Tibial nerve (tissue), 4 donors: ENCODE measurements at regions not wholly inside any gene's neighbourhood (a gene's known extent, or its start where the extent isn't known, plus 50 kb on each side); places are given as distances from the start of the nearest gene placed in this dataset.
"Not testable (repeated sequence)": the region's sequence is repeated elsewhere in the genome, so short reads cannot be mapped to it uniquely, and the experiment has no call there.

ENCODE experiments used
- DNase-seq, 2 donors: peaks; one replicate each; pipeline ENCODE4 v3.0.0-alpha.2; 2019; ENCODE audit warnings: low spot score in 2 of 2
- H3K27ac ChIP-seq, 4 donors: fragments of 200-600 bp; sonication (generic) in 3 of 4; one replicate each; pipeline ENCODE4 v1.5.1; 2017 to 2019; ENCODE audit warnings: mild to moderate bottlenecking in 1 of 4
- H3K27me3 ChIP-seq, 2 donors: fragments of 200-600 bp; sonication (generic) in 1 of 2; one replicate each; pipeline versions ENCODE4 v1.5.1 to v1.6.0; 2017 to 2019
- H3K36me3 ChIP-seq, 3 donors: fragments of 200-600 bp; sonication (generic); one replicate each; pipeline ENCODE4 v1.5.1; 2018 to 2019
- H3K4me1 ChIP-seq, 4 donors: fragments of 200-600 bp; sonication (generic) in 3 of 4; one replicate each; pipeline ENCODE4 v1.5.1; 2017 to 2019
- H3K4me3 ChIP-seq, 4 donors: fragments of 200-600 bp; sonication (generic) in 3 of 4; one replicate each; pipeline ENCODE4 v1.5.1; 2017 to 2019; ENCODE audit warnings: mild to moderate bottlenecking in 1 of 4, moderate library complexity in 1 of 4
- H3K9me3 ChIP-seq, 4 donors: fragments of 200-600 bp; sonication (generic) in 3 of 4; one replicate each; pipeline ENCODE4 v1.5.1; 2017 to 2019
- WGBS, 2 donors: methylation state at CpG; one replicate each; pipeline ENCODE4 v1.1.5; 2018; 5-methylcytosine and 5-hydroxymethylcytosine counted together

DNA sequence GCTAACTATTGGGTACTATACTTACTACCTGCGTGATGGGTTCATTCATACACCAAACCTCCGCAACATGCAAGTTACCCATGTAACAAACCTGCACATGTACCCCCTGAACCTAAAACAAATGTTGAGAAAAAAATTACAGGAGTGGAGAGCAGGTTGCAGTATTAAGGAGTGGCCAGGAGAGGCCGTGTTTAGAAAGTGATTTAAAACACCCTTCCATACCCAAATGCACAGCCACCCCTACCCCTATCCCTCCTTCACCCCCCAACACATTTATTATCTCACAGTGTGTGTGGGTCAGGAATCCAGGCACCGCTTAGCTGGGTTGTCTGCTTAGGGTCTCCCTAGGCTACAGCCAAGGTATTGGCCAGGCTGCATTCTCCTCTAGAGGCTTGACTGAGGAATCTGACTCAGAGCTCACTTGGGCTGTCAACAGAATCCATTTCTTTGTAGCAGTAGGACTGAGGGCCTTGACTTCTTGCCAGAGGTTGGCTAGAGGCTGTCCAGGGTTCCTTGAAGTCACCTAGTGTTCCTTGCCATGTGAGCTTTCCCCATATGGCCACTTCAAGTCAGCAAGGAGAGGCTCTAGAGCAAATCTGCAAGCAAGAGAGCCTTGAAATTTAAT, 115.3 kb upstream of the NBPF8 start:
- not testable (repeated sequence) for H3K4me3 ChIP-seq, H3K27me3 ChIP-seq, H3K4me1 ChIP-seq, H3K36me3 ChIP-seq, H3K9me3 ChIP-seq, H3K27ac ChIP-seq, DNase-seq
- 70 to 83% methylated on average over 3 of the region's 4 CpGs for WGBS, 2 donors

DNA sequence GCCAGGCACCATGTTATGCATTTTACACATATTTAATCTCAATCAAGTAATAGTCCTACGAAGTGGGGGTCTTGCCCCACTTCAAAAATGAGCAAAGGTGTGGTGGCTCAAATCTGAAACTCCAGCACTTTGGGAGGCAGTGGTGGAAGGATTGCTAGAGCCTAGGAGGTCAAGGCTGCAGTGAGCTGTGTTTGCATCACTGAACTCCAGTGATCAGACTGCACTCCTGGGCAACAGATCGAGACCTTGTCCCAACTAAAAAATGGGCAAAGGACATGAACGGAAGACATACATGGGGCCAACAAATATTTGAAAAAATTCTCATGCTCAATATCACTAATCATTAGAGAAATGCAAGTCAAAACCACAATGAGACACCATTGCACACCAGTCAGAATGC, 116.3 kb upstream of the NBPF8 start:
- not testable (repeated sequence) for H3K9me3 ChIP-seq, DNase-seq, H3K27ac ChIP-seq, H3K27me3 ChIP-seq, H3K36me3 ChIP-seq, H3K4me3 ChIP-seq, H3K4me1 ChIP-seq
- WGBS, 2 donors, result no CpG with 5 or more reads among the region's 3 CpGs

DNA sequence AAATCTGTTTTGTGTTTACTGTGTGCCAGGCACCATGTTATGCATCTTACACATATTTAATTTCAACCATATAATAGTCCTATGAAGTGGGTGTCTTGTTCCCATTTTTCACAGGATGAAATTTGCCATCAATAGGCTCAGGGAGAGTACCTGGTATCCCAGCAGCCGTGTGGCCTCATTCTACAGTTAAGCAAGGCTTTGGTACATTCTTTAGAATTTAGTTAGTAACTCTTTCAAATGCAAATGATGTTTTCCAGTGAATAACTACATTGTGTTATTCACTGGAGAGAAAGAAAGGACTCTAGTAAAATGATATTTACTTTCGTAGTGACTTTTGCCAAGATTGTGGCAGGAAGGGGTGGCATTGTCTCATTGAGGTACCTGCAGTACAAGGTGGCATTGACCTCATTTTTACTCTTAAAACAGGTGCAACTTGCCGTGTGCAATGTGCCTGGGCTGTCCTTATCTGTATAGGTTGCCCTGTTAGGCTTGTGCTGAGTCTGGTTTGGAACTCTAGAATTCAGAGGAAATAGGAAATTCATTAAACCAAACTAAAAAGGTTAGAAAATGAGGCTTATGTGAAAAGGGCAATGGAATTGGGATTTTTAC, 117.4 kb upstream of the NBPF8 start:
- H3K36me3 ChIP-seq, DNase-seq, H3K27ac ChIP-seq, H3K27me3 ChIP-seq, H3K4me1 ChIP-seq, H3K4me3 ChIP-seq, H3K9me3 ChIP-seq: not testable (repeated sequence)
- no CpG with 5 or more reads among the region's 3 CpGs for WGBS, 2 donors

DNA sequence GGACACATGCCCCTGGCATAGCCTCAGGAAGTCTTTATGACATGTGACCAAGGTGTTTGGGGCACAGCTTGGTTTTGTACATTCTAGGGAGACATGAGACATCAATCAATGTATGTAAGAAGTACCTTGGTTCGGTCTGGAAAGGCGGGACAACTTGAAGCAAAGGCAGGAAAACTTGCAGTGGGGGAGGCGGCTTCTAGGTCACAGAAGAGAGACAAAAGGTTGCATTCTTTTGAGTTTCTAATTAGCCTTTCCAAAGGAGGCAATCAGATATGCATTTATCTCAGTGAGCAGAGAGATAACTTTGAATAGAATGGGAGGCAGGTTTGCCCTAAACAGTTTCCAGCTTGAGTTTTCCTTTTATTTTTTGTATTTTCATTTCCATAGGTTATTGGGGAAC, 113.8 kb upstream of the SEC22B start:
- H3K4me1 ChIP-seq, H3K9me3 ChIP-seq, H3K27me3 ChIP-seq, H3K27ac ChIP-seq, DNase-seq, H3K4me3 ChIP-seq, H3K36me3 ChIP-seq: not testable (repeated sequence)
- no CpG with 5 or more reads among the region's 3 CpGs for WGBS, 2 donors

DNA sequence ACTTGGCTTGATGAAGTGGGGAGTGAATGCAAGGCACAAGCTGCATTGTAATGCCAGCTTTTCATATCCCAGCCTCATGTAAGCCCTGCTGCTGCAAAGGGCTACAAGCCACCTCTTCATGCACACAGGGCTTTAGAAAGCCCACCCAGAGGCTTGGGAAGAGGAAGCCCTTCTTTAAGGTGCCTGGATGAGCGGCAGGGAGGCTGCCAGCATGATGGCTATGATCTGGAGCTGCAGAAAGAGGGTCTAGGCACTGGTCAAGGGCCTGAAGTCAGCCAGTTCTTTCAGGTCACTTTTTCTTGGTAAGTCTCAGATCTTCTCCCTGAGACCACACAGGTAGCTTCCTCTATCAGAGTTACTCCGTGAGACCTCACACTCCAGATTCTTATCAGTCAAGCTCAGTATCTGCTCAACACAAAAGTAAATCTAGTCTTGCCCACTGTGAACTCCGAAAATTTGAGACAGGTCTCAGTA, 113.3 kb upstream of the SEC22B start:
- H3K36me3 ChIP-seq, H3K4me3 ChIP-seq, H3K9me3 ChIP-seq, H3K27me3 ChIP-seq, DNase-seq, H3K27ac ChIP-seq, H3K4me1 ChIP-seq: not testable (repeated sequence)
- no CpG with 5 or more reads among the region's 3 CpGs for WGBS, 2 donors

DNA sequence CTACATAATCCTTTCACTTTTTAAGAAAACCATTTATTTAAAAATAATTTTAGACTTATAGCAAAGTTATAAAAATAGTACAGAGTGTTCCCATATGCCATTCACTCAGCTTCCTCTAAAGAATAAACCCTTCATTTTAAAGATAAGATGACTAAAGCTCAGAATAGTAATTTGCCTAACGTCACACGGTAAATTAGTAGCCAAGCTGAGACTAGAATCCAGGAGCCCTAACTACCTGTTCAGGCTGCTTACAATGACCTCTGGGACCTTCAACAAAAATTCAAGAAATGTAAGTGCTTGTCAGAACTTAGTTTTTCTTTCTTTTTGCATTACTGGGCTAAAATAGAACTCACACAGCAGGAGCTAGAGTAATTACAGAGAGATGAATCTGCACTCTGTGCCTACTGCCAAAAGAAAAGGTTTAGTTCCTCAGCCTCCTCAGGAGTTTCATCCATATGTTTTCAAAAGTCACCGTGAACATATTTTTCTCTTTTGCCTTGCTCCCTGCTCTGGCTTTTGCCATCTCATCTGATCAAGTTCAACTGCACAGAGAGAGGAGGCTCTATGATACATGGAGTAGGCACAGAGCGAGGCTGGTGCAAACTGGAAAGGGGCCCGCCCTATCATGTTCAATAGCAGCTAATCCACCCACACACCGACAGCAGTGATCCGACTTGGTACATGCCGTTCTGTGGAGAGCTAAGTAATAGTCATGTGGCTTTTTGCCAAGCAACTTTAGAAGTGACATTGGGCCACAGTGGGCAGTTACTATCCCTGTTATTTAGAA, 112.7 kb upstream of the SEC22B start:
- not testable (repeated sequence) for DNase-seq, H3K4me3 ChIP-seq, H3K9me3 ChIP-seq, H3K27me3 ChIP-seq, H3K36me3 ChIP-seq, H3K27ac ChIP-seq, H3K4me1 ChIP-seq
- WGBS, 2 donors, result no CpG with 5 or more reads among the region's 8 CpGs

DNA sequence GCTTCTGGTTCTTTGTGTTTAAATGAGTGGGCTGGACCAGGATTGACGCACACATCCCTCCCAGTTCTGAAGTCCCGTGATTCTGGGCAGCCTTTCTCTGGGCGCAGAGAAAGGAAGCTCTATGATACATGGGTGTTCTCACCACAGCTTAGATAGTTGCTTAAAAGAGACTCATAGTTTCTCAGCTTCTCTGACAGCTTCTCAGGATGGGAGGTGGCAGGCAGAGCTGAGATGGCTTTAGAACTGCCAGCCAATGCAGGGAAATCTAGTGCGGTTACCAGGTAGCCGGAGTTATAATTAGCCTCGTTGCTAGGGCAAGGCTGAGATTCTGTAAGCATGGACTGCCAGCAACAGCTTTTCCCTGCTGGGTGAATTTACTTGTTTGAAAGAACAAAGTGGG, 111.8 kb upstream of the SEC22B start:
- WGBS, 2 donors, result no CpG with 5 or more reads among the region's 6 CpGs
- not testable (repeated sequence) for DNase-seq, H3K27ac ChIP-seq, H3K4me3 ChIP-seq, H3K36me3 ChIP-seq, H3K27me3 ChIP-seq, H3K9me3 ChIP-seq, H3K4me1 ChIP-seq

DNA sequence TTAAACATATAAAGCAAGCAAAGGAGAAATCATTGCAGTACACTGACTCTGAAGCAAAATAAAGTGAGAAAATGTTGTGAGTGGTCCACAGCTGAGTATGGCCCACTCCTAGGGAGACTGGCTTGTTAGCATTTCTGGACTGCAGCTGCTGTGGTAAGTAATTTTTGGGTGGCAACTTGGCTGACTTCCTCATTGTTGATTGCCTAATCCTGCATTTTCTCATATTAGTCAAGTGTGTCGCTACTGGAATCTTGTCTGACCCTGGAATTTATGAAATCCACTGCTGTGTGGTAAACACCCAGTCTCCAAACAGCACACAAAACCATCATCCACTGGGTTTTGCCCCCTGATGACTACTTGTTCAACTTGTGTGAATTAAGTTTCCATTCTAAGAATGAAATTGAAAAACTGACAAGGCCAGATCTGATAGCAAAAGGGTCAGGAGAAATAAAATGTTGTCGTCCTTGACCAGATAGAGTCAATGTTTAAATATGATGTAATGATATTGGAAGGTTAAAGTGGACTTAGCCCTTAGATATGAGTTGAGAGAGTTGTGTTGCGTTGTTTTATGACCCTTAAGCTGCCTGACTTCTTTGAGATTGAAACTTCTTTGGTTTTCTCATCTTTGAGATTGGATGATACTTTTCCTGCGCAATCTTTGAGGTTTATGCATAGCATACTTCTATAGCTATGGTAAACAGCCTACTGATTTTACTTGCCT, 106.6 kb upstream of the SEC22B start:
- not testable (repeated sequence) for DNase-seq

DNA sequence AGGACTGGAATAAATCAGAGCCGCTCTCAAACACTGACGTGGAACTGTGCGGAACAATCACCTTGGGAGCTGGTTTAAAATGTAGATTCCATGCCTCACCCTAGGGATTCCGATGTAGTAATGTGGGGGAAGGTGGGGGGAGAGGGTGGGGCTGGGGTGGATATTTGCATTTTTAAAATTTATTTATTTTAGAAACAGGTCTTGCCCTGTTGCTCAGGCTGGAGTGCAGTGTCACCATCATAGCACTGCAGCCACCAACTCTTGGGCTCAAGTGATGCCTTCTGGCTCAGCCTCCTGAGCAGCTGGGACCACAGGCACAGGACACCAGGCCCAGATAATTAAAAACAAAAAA, 101.9 kb upstream of the SEC22B start:
- H3K36me3 ChIP-seq, H3K4me1 ChIP-seq, H3K4me3 ChIP-seq, H3K27ac ChIP-seq, H3K27me3 ChIP-seq, DNase-seq, H3K9me3 ChIP-seq: not testable (repeated sequence)
- WGBS, 2 donors, result no CpG with 5 or more reads among the region's 4 CpGs

More for the DNA sequence above, 106.6 kb upstream of the SEC22B start:
- WGBS, 2 donors, result no CpG with 5 or more reads among the region's 4 CpGs
- not testable (repeated sequence) for H3K4me3 ChIP-seq, H3K4me1 ChIP-seq, H3K27ac ChIP-seq, H3K9me3 ChIP-seq, H3K36me3 ChIP-seq, H3K27me3 ChIP-seq

DNA sequence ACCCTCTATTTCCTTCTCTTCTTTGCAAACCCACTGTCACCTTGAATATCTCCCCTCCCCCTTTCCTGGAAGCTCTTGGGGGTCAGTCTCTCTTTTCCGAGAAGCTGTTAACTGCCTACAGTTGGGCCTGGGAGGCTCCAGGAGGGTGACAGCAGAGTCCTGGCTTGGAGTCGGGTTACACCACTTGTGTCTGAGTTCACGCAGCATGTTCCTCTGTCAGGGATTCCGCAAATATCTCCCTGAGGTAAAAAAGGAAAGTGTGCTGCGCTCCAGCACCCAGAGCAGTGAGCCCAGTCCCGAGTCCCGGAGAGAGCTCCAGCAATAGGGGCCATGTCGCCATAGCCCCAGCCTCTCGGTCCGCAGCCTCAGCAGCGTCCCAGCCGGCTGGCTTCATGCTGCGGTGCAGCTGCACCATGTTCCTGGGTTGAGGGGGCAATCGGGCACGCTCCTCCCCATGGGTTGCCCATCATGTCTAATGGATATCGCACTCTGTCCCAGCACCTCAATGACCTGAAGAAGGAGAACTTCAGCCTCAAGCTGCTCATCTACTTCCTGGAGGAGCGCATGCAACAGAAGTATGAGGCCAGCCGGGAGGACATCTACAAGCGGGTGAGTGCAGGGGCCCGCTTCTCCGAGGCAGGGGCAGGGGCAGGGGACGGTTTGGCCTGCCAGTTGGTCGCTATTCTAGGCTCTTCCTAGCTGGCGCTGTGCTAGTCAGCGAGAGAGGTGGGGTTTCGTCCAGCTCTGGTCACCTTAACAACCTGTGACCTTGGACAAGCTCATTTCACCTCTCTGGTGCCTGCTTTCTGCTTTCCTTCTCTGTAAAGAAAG, 101.3 kb upstream of the SEC22B start:
- WGBS, 2 donors, result no CpG with 5 or more reads among the region's 26 CpGs
- DNase-seq, H3K4me1 ChIP-seq, H3K4me3 ChIP-seq, H3K9me3 ChIP-seq, H3K36me3 ChIP-seq, H3K27ac ChIP-seq, H3K27me3 ChIP-seq: not testable (repeated sequence)

DNA sequence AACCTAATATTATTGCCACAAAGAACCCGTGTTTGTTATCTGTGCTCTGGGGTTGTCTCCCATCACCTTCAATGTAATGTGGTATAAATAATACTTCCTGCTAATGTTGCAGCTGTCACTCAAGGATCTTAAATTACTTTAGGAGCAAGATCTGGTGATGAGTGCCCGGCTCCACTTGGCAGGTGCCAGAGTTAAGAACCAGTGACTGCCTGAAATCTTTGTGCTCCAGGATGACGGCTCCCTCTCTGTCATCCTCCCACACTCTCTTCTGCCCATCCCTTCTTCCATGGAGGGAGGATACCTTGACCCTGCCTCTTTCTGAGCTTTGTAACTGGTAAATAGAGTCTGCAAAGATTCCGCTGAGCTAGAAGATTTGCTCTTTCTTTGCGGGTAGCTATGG, 100.4 kb upstream of the SEC22B start:
- DNase-seq, H3K4me1 ChIP-seq, H3K9me3 ChIP-seq, H3K36me3 ChIP-seq, H3K27me3 ChIP-seq, H3K4me3 ChIP-seq, H3K27ac ChIP-seq: not testable (repeated sequence)
- WGBS, 2 donors, result no CpG with 5 or more reads among the region's 5 CpGs

DNA sequence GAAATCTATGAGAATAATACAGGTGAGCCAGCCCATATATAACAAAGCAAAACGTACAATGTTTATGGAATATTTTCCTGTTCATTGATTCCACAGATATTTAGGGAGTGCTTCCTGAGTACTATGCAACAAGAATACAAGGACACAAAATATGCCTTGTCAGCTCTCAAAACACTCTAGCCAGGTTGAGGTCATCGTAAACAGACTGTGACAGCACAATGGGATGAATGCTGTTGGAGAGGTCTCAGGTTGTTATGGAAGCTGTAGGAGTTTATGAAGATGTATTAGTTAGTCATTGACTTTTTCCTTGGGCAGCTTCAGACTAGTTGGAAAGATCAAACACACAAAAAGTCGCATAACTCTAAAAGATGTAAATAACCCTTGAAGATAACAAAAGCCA, 98.1 kb upstream of the SEC22B start:
- not testable (repeated sequence) for H3K4me1 ChIP-seq, DNase-seq, H3K27me3 ChIP-seq, H3K36me3 ChIP-seq, H3K4me3 ChIP-seq, H3K27ac ChIP-seq, H3K9me3 ChIP-seq
- WGBS, 2 donors, result no CpG with 5 or more reads among the region's 3 CpGs

DNA sequence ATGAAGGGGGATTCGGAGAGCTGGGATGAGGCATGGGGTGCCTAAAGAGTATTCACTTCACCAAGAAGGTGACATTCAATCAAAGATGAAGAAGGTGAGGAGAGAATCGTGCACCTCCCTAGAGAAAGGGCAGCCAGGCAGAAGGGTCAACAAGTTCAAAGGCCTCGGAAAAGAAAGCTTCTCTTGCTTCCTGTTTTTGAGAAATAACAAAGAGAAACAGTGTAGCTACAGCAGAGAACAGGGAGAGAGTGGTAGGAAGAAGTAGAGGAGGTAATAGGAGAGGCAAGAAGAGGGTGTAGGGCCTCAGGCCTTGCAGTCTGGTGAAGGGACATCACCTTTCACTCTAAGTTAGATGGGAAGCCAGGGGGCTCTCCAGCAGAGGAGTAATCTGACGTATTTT, 97.0 kb upstream of the SEC22B start:
- WGBS, 2 donors, result 18 to 41% methylated on average over 2 to 3 of the region's 4 CpGs
- DNase-seq, H3K4me1 ChIP-seq, H3K9me3 ChIP-seq, H3K27ac ChIP-seq, H3K4me3 ChIP-seq, H3K27me3 ChIP-seq, H3K36me3 ChIP-seq: not testable (repeated sequence)
